Bronchial epithelial cell (primary cell): ENCODE measurements at regions not wholly inside any gene's neighbourhood (a gene's known extent, or its start where the extent isn't known, plus 50 kb on each side); places are given as distances from the start of the nearest gene placed in this dataset.

Experiments used
- DNase-seq: peaks from one replicate; pipeline ENCODE4 v3.0.0-alpha.2; 2010; ENCODE audit warnings: low read depth
- FAIRE-seq: peaks from 2 replicates; lab custom pipeline; 2011; peaks lifted over from hg19 to GRCh38; lab: Jason Lieb, UNC
- H3K27me3 ChIP-seq: 2 replicates; pipeline ENCODE4 v1.5.1; 2011; ENCODE audit warnings: low read length; ENCODE audit not compliant: control insufficient read depth, insufficient read depth
- H3K36me3 ChIP-seq: 2 replicates; pipeline ENCODE4 v1.5.1; 2011; ENCODE audit warnings: low read length; ENCODE audit not compliant: control insufficient read depth, insufficient read depth
- H3K4me3 ChIP-seq: 2 replicates; pipeline ENCODE4 v1.5.1; 2011; ENCODE audit warnings: mild to moderate bottlenecking, low read depth, low read length, control low read depth
- TF ChIP-seq, protein P1 (sequence below): IDR thresholded peaks from 2 replicates; pipeline ENCODE4 v1.5.1; 2011; ENCODE audit warnings: mild to moderate bottlenecking, moderate library complexity, low read length, control low read depth, inconsistent platforms; ENCODE audit not compliant: insufficient read depth, severe bottlenecking

DNA sequence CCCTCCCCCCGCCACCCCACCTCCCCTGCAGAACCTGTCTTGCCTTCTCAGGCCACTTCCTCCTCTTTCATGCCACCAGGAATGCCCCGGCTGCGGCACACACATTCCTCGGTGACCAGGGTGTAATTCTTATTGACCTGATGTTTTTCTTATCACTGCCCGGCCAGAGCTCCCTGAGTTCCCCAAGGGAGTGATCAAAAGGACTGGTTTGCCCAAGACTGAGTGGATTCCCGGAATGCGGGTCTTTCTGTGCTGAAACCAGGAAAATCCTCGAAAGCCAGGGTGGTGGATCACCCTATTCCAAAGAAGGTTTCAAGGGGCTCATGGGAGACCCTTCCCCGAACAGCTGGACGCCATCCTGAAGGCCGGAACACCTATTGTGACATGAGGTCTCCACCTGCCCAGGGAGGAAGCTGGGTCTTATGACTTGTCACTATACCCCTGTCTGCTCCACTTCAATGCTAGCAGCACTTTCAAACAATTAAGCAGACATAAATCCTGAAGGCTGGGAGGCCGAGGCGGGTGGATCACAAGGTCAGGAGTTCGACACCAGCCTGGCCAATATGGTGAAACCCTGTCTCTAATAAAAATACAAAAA lies 53.0 kb upstream of the RPL38 start:
- Histone ChIP-seq H3K4me3 (no peak overlapping the region), H3K27me3 (no peaks in the 10 kb centered on the region), H3K36me3 (no peaks in the 10 kb centered on the region)
- TF ChIP-seq, protein P1, sequence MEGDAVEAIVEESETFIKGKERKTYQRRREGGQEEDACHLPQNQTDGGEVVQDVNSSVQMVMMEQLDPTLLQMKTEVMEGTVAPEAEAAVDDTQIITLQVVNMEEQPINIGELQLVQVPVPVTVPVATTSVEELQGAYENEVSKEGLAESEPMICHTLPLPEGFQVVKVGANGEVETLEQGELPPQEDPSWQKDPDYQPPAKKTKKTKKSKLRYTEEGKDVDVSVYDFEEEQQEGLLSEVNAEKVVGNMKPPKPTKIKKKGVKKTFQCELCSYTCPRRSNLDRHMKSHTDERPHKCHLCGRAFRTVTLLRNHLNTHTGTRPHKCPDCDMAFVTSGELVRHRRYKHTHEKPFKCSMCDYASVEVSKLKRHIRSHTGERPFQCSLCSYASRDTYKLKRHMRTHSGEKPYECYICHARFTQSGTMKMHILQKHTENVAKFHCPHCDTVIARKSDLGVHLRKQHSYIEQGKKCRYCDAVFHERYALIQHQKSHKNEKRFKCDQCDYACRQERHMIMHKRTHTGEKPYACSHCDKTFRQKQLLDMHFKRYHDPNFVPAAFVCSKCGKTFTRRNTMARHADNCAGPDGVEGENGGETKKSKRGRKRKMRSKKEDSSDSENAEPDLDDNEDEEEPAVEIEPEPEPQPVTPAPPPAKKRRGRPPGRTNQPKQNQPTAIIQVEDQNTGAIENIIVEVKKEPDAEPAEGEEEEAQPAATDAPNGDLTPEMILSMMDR: no peak
- DNase-seq (no peak), FAIRE-seq (no peak)

DNA sequence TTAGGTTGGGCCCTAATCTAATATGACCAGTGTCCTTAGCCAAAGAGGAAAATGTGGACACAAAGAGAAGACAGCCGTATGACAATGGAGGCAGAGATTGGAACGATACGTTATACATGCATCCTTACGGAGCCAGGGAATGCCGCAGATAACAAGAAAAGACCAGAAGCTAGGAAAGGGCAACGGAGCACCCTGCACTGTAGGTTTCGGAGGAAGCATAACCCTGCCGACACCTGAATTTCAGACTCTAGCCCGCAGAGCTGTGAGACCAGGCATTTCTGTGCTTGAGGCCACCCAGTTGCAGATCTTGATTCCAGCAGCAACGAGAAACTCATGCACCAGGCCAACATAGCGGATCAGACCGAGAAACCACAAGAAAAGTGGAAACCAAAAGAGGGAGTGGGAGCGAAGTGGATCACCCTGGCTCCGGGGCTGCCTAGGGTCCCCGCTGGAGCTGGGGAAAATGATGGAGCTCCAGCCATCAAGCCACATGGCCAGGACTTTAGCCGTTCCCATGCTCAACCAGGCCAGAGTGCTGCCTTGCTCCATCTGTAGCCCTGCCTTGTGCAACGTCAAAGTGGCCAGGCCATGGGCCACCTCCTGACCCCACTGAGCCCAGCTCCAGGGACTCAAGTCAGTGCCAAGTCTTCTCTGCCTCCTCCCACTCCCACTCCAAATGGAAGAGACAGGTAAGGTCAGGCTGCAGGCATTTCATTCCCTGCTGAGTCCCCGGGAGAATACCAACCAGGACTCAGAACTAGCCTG lies 51.7 kb upstream of the RPL38 start:
- Histone ChIP-seq H3K36me3 (no peaks in the 10 kb centered on the region), H3K27me3 (no peaks in the 10 kb centered on the region), H3K4me3 (no peak overlapping the region)
- DNase-seq (no peak), FAIRE-seq (peak; percentile 55)
- TF ChIP-seq, protein P1: no peak

- no peak overlapping the region for H3K4me3 ChIP-seq
- TF ChIP-seq, protein P1: no peak
- no peaks in the 10 kb centered on the region for H3K27me3 ChIP-seq
- FAIRE-seq (no peak), DNase-seq (no peak)
- H3K36me3 ChIP-seq: no peaks in the 10 kb centered on the region
Observed at GRCh38 chr17:74152591-74153455, 50.7 kb upstream of the RPL38 start.

DNA sequence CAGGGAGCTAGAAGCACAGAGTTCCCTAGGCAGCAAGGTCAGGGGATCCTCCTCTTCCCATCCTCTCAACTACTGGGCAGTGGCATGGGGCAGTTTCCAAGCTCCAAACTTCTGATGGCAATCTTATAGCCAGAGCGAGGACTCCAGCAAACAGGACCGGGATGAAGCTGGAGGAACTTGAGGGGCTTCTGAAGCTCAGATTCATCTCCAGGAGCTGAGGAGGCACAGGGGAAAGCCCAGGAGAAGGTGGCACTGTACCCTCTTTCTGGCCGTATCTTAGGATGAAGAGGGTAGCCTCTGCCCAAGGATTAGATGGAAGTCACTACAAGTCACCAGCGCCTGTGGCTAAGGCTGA lies 50.0 kb upstream of the RPL38 start:
- H3K27me3 ChIP-seq: no peaks in the 10 kb centered on the region
- no peaks in the 10 kb centered on the region for H3K36me3 ChIP-seq
- FAIRE-seq (peak; percentile 83), DNase-seq (no peak)
- TF ChIP-seq, protein P1: no peak
- H3K4me3 ChIP-seq: no peak overlapping the region
